ENCODE measurements at regions not wholly inside any gene's neighbourhood (a gene's known extent, or its start where the extent isn't known, plus 50 kb on each side); places are given as distances from the start of the nearest gene placed in this dataset.
"Not testable (repeated sequence)": the region's sequence is repeated elsewhere in the genome, so short reads cannot be mapped to it uniquely, and the experiment has no call there.

DNA sequence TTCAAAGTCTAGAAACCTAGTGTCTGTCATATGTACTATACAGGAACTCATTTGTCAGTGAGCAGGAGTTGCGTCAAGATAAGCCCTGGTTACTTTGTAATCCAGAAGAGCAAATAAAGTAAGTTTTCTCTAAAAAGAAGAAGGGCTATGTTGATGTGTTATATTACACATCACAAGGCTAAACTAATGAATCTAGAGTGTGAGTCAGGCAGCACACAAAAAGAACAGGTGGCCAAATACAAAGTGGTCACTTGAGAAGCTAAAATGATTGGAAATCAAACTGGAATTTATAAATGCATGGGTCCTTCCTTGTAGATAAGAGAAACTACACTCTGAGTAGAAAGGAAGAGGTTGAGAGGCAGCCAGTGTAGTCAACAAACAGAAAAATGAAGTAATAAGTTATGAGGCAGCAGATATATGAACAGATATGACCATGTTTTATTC, 771.6 kb downstream of the DIPK2A start:
- intact Hi-C loops (cut with DNase I), result no loop called here
- Histone ChIP-seq H3K4me1 (no peaks in the 10 kb centered on the region), H3K9me3 (no peaks in the 10 kb centered on the region), H3K36me3 (no peaks in the 10 kb centered on the region), H3K27me3 (no peaks in the 10 kb centered on the region), H3K27ac (no peak overlapping the region), H3K4me3 (no peak overlapping the region)
- TF ChIP-seq POLR2AphosphoS5 (IDR thresholded peaks at IDR 0.05; ENCODE audit: insufficient read depth in 1 of 2, low read depth in 1 of 2) (no peak), POLR2A (IDR thresholded peaks at IDR 0.05) (no peak)
- TF ChIP-seq, protein P1, sequence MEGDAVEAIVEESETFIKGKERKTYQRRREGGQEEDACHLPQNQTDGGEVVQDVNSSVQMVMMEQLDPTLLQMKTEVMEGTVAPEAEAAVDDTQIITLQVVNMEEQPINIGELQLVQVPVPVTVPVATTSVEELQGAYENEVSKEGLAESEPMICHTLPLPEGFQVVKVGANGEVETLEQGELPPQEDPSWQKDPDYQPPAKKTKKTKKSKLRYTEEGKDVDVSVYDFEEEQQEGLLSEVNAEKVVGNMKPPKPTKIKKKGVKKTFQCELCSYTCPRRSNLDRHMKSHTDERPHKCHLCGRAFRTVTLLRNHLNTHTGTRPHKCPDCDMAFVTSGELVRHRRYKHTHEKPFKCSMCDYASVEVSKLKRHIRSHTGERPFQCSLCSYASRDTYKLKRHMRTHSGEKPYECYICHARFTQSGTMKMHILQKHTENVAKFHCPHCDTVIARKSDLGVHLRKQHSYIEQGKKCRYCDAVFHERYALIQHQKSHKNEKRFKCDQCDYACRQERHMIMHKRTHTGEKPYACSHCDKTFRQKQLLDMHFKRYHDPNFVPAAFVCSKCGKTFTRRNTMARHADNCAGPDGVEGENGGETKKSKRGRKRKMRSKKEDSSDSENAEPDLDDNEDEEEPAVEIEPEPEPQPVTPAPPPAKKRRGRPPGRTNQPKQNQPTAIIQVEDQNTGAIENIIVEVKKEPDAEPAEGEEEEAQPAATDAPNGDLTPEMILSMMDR (IDR thresholded peaks at IDR 0.05), result no peak
- DNase-seq (ENCODE audit: extremely low spot score in 2 of 2), result no peak

DNA sequence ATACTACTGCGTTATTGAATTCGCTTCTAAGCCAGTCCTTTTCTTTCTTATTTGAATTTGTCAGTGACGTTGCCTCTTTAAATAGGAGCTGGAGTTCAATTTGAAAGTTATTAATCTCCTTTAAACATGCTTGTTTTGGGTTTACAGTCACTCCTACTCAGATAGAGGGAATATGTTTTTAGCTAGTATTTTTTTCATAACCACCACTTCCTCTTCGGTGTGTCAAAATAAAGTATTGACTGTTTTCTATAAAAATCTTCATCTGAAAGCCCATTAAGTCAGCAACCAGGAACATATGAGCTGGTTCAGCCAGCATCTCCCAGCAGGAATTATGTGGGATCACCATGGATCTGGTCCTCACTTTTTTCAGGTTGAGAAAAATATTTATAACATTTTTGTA, 772.9 kb downstream of the DIPK2A start:
- intact Hi-C loops (cut with DNase I), result no loop called here
- no peaks in the 10 kb centered on the region for H3K36me3 ChIP-seq
- no peaks in the 10 kb centered on the region for H3K9me3 ChIP-seq
- H3K27me3 ChIP-seq, result no peaks in the 10 kb centered on the region
- TF ChIP-seq POLR2A (IDR thresholded peaks at IDR 0.05), result no peak
- TF ChIP-seq, protein P1 (IDR thresholded peaks at IDR 0.05), result no peak
- TF ChIP-seq POLR2AphosphoS5 (IDR thresholded peaks at IDR 0.05; ENCODE audit: insufficient read depth in 1 of 2, low read depth in 1 of 2), result no peak
- H3K4me1 ChIP-seq, result no peaks in the 10 kb centered on the region
- no peak for DNase-seq (ENCODE audit: extremely low spot score in 2 of 2)
- no peak overlapping the region for H3K4me3 ChIP-seq
- no peak overlapping the region for H3K27ac ChIP-seq

DNA sequence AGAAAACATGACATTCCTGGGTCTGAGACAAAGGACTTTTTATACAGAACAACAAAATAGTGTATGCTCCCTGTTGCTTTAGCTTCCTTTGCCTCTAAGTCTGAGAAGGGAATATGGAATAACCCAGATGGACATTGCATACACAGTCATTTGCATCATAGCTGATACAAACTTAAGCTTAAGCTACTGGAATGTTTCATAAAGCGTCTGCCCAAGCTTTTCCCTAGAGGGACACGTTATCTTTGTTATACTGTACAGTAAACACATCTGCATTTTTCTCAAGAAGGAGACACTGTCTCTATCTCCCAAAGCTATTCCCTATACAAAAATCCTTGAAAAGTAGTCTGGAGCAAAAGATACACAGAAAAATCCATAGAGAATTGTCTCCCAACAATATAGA, 775.0 kb downstream of the DIPK2A start:
- Histone ChIP-seq H3K4me1 (no peaks in the 10 kb centered on the region), H3K36me3 (no peaks in the 10 kb centered on the region), H3K4me3 (no peak overlapping the region), H3K27me3 (no peaks in the 10 kb centered on the region), H3K9me3 (no peaks in the 10 kb centered on the region), H3K27ac (no peak overlapping the region)
- TF ChIP-seq POLR2A (IDR thresholded peaks at IDR 0.05), result no peak
- TF ChIP-seq, protein P1 (IDR thresholded peaks at IDR 0.05), result no peak
- no peak for TF ChIP-seq POLR2AphosphoS5 (IDR thresholded peaks at IDR 0.05; ENCODE audit: insufficient read depth in 1 of 2, low read depth in 1 of 2)
- intact Hi-C loops (cut with DNase I), result no loop called here
- DNase-seq (ENCODE audit: extremely low spot score in 2 of 2), result no peak

DNA sequence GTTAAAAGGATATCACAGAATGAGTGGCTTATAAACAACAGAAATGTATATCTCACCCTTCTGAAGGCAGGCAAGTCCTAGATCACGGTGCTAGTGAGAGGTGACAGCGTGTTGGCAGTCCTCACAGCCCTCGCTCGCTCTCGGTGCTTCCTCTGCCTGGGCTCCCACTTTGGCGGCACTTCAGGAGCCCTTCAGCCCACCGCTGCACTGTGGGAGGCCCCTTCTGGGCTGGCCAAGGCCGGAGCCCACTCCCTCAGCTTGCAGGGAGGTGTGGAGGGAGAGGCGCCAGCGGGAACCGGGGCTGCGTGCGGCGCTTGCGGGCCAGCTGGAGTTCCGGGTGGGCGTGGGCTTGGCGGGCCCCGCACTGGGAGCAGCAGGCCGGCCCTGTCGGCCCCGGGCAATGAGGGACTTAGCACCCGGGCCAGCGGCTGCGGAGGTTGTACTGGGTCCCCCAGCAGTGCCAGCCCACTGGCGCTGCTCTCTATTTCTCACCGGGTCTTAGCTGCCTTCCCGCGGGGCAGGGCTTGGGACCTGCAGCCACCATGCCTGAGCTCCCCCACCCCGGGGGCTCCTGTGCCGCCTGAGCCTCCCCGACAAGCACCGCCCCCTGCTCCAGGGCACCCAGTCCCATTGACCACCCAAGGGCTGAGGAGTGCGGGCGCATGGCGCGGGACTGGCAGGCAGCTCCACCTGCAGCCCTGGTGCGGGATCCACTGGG, 778.1 kb downstream of the DIPK2A start:
- H3K4me3 ChIP-seq; H3K27ac ChIP-seq; H3K9me3 ChIP-seq; H3K27me3 ChIP-seq; H3K36me3 ChIP-seq; DNase-seq (ENCODE audit: extremely low spot score in 2 of 2); H3K4me1 ChIP-seq; intact Hi-C loops (cut with DNase I): not testable (repeated sequence)

DNA sequence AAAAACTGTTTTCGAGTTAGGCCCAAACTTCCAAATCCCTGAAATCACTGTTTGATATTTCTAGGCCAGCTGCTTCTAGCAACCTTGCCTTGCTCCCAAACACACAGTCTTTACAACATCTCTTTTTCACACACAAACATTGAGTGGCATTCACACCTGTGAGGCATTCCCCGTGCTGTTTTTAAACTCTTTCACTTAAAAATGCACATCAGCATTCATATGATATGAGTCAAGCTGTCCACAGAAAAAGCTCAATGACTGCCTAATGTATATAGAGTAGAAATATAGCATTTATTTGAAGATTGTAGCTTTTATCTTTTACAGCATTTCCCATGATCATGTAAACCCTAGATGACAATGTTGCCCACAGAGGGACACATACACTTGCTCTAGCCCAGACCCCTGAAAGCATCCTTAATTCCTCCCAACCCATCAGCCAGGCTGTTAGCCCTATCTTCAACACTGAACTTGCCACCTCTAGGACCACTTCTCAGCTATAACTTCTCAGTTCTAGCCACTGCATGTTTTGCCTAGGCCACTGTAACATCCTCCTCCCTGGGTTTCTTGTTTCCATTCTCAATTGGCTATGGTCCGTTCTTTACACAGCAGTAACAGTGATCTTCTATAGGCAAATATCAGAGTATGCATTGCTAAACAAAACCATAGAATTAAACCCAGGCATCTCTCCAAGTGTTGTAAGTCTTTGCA, 782.6 kb downstream of the DIPK2A start:
- intact Hi-C loops (cut with DNase I), result no loop called here
- no peaks in the 10 kb centered on the region for H3K9me3 ChIP-seq
- H3K4me1 ChIP-seq, result no peaks in the 10 kb centered on the region
- H3K27ac ChIP-seq, result no peak overlapping the region
- H3K4me3 ChIP-seq, result no peak overlapping the region
- TF ChIP-seq POLR2AphosphoS5 (IDR thresholded peaks at IDR 0.05; ENCODE audit: insufficient read depth in 1 of 2, low read depth in 1 of 2) (no peak), POLR2A (IDR thresholded peaks at IDR 0.05) (no peak)
- TF ChIP-seq, protein P1 (IDR thresholded peaks at IDR 0.05), result no peak
- no peak for DNase-seq (ENCODE audit: extremely low spot score in 2 of 2)
- no peaks in the 10 kb centered on the region for H3K27me3 ChIP-seq
- no peaks in the 10 kb centered on the region for H3K36me3 ChIP-seq
